Upper lobe of left lung (tissue), 6 donors: ENCODE measurements at regions not wholly inside any gene's neighbourhood (a gene's known extent, or its start where the extent isn't known, plus 50 kb on each side); places are given as distances from the start of the nearest gene placed in this dataset.
A peak's percentile ranks its signal among the peaks of the same experiment; 100 is the strongest.

ENCODE experiments used
- ATAC-seq, 2 donors: fragments of 200-7000 bp; cut with Tn5 transposase; one replicate each; pipeline ENCODE4 v1.9.1; 2022; ENCODE audit warnings: mild to moderate bottlenecking in 2 of 2, moderate library complexity in 2 of 2; ENCODE audit not compliant: low FRiP score in 2 of 2
- DNase-seq, 2 donors: peaks; one replicate each; pipeline ENCODE4 v3.0.0-alpha.2; 2019 to 2020
- H3K27ac ChIP-seq, 4 donors: fragments of 200-600 bp; sonication (generic); one replicate each; pipeline ENCODE4 v1.5.1; 2016 to 2019
- H3K27me3 ChIP-seq, 4 donors: fragments of 200-600 bp; sonication (generic); one replicate each; pipeline ENCODE4 v1.5.1; 2017 to 2019
- H3K36me3 ChIP-seq, 4 donors: fragments of 200-600 bp; sonication (generic); one replicate each; pipeline ENCODE4 v1.5.1; 2016 to 2019
- H3K4me1 ChIP-seq, 4 donors: fragments of 200-600 bp; sonication (generic); one replicate each; pipeline ENCODE4 v1.5.1; 2018 to 2019
- H3K4me3 ChIP-seq, 4 donors: fragments of 200-600 bp; sonication (generic); one replicate each; pipeline ENCODE4 v1.5.1; 2017 to 2019; ENCODE audit warnings: mild to moderate bottlenecking in 2 of 4, moderate library complexity in 1 of 4
- H3K9me3 ChIP-seq, 4 donors: fragments of 200-600 bp; sonication (generic); one replicate each; pipeline ENCODE4 v1.5.1; 2018 to 2019
- CTCF ChIP-seq, 6 experiments: fragments of 450-650 bp in 4 of 6; fragments of 200-600 bp in 2 of 6; sonication (generic) in 2 of 6; IDR thresholded peaks; one replicate each; pipeline ENCODE4 v1.5.1; 2016 to 2019; ENCODE audit warnings: antibody characterized with exemption in 6 of 6
- EP300 ChIP-seq, 4 donors: sonication (generic); formaldehyde crosslinking; IDR thresholded peaks; one replicate each; pipeline ENCODE4 v1.5.1; 2017; ENCODE audit warnings: antibody characterized with exemption in 4 of 4, control low read depth in 2 of 4
- POLR2A ChIP-seq, 4 donors: fragments of 450-650 bp; IDR thresholded peaks; one replicate each; pipeline ENCODE4 v1.5.1; 2016 to 2017; ENCODE audit warnings: antibody characterized with exemption in 4 of 4, mild to moderate bottlenecking in 2 of 4
- POLR2AphosphoS5 ChIP-seq, 2 donors: sonication (generic); formaldehyde crosslinking; IDR thresholded peaks; one replicate each; pipeline ENCODE4 v1.5.1; 2017; ENCODE audit warnings: antibody characterized with exemption in 2 of 2
- WGBS, 2 donors: methylation state at CpG; one replicate each; pipeline ENCODE4 v1.1.5; 2017 to 2018; 5-methylcytosine and 5-hydroxymethylcytosine counted together
- donor health status: DM: no; HTN: no; CAD: no; lungs with moderate emphysema.
- donor health status: DM: no; HTN: yes; CAD: no; lungs with severe emphysema.

GRCh38 chr1:17986156-17986555 is 121.4 kb upstream of the IGSF21 start:
- DNase-seq: no peak
- WGBS, 2 donors: 80 to 90% methylated on average over 8 to 9 of the region's 9 CpGs

GRCh38 chr1:17990401-17990800 is 117.2 kb upstream of the IGSF21 start:
- Histone ChIP-seq H3K4me3 (no peak overlapping the region), H3K9me3 (no peaks in the 10 kb centered on the region), H3K36me3 (no peaks in the 10 kb centered on the region), H3K27ac (no peak overlapping the region), H3K27me3 (no peaks in the 10 kb centered on the region), H3K4me1 (no peaks in the 10 kb centered on the region)
- no peak for ATAC-seq
- WGBS, 2 donors: 50 to 70% methylated on average over 1 of the region's 1 CpG
- no peak for DNase-seq
- TF ChIP-seq EP300 (IDR thresholded peaks at IDR 0.05) (no peak), CTCF (IDR thresholded peaks at IDR 0.05) (no peak), POLR2AphosphoS5 (IDR thresholded peaks at IDR 0.05) (no peak), POLR2A (IDR thresholded peaks at IDR 0.05) (no peak)

More at GRCh38 chr1:17986156-17986555, 121.4 kb upstream of the IGSF21 start:
- no peak overlapping the region for H3K4me3 ChIP-seq
- H3K4me1 ChIP-seq: no peaks in the 10 kb centered on the region
- H3K36me3 ChIP-seq: no peaks in the 10 kb centered on the region
- TF ChIP-seq CTCF (IDR thresholded peaks at IDR 0.05) (no peak), POLR2A (IDR thresholded peaks at IDR 0.05) (no peak), EP300 (IDR thresholded peaks at IDR 0.05) (no peak), POLR2AphosphoS5 (IDR thresholded peaks at IDR 0.05) (no peak)
- H3K27me3 ChIP-seq: no peaks in the 10 kb centered on the region
- H3K9me3 ChIP-seq: no peaks in the 10 kb centered on the region
- ATAC-seq: no peak
- H3K27ac ChIP-seq: no peak overlapping the region

- Histone ChIP-seq H3K27me3 (no peaks in the 10 kb centered on the region), H3K27ac (no peak overlapping the region), H3K4me1 (no peaks in the 10 kb centered on the region), H3K9me3 (no peaks in the 10 kb centered on the region), H3K4me3 (no peak overlapping the region), H3K36me3 (no peaks in the 10 kb centered on the region)
- TF ChIP-seq EP300 (IDR thresholded peaks at IDR 0.05): no peak
- no peak for TF ChIP-seq POLR2A (IDR thresholded peaks at IDR 0.05)
- no peak for TF ChIP-seq POLR2AphosphoS5 (IDR thresholded peaks at IDR 0.05)
- no peak for TF ChIP-seq CTCF (IDR thresholded peaks at IDR 0.05)
- WGBS, 2 donors: 72 to 87% methylated on average over 4 of the region's 4 CpGs
- ATAC-seq (no peak), DNase-seq (no peak)
These were observed 115.6 kb upstream of the IGSF21 start for GRCh38 chr1:17991996-17992395.

DNA sequence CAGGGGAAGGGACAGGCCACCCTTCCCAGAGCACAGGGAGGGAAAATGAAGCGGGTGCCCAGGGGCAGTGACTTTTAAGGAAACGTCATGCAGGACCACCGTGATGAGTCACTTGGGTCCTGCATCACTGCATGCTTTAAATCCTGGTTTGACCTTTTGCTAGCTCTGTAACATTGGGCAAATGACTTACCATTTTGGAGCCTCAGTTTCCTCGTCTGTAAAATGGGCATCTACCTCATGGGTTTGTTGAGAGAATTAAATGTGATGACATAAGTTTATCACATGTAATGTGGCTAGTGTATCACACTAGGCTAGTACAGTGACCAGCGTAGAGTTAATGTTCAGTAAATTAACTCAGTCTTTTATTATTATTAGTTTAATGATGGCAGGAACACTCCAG is 114.8 kb upstream of the IGSF21 start:
- Histone ChIP-seq H3K9me3 (no peaks in the 10 kb centered on the region), H3K27me3 (no peaks in the 10 kb centered on the region), H3K4me3 (no peak overlapping the region), H3K27ac (no peak overlapping the region), H3K4me1 (no peaks in the 10 kb centered on the region), H3K36me3 (no peaks in the 10 kb centered on the region)
- DNase-seq (no peak), ATAC-seq (no peak)
- no peak for TF ChIP-seq POLR2A (IDR thresholded peaks at IDR 0.05)
- TF ChIP-seq POLR2AphosphoS5 (IDR thresholded peaks at IDR 0.05): no peak
- no peak for TF ChIP-seq CTCF (IDR thresholded peaks at IDR 0.05)
- no peak for TF ChIP-seq EP300 (IDR thresholded peaks at IDR 0.05)
- WGBS, 2 donors: 88 to 90% methylated on average over 5 of the region's 5 CpGs

DNA sequence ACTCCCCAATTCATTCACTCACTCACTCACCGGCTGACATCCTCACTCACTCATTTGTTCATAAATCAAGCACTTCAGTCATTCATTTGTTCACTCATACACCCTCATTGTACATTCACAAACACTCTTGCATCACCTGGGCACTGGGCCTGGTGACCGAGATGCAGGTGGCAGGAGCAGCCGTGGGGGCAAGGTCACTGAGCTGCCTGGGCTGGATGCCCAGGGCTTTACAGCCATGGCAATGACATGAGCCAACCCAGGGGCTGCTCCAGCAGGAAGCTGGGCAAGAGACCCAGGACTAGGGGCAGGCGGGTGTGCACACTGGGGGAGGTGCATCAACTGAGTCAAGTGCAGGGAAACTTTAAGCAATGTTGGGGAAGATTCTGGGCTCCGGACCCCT is 113.6 kb upstream of the IGSF21 start:
- Histone ChIP-seq H3K27me3 (no peaks in the 10 kb centered on the region), H3K9me3 (no peaks in the 10 kb centered on the region), H3K4me3 (no peak overlapping the region), H3K4me1 (no peaks in the 10 kb centered on the region), H3K36me3 (no peaks in the 10 kb centered on the region), H3K27ac (no peak overlapping the region)
- 79 to 86% methylated on average over 4 to 5 of the region's 5 CpGs for WGBS, 2 donors
- no peak for TF ChIP-seq POLR2A (IDR thresholded peaks at IDR 0.05)
- TF ChIP-seq CTCF (IDR thresholded peaks at IDR 0.05): no peak
- no peak for TF ChIP-seq POLR2AphosphoS5 (IDR thresholded peaks at IDR 0.05)
- TF ChIP-seq EP300 (IDR thresholded peaks at IDR 0.05): no peak
- ATAC-seq (no peak), DNase-seq (peak in 1 of 2 donors; percentile 20)
